ENCODE measurements at regions not wholly inside any gene's neighbourhood (a gene's known extent, or its start where the extent isn't known, plus 50 kb on each side); places are given as distances from the start of the nearest gene placed in this dataset.

DNA sequence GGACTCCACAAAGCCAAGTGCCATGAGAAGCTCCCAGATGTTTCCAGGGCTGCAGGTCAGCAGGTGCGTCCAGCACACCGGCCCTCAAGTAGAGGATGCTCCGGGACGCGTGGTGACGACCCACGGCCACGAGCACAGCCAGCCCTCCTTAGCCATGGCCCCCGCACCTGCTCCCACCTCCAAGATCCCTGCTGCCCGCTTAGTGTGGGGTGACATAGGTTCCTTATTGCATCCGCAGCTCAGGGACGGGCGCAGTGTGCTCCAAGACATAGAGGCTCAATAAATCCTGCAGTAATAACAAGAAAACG is 138.1 kb upstream of the RPS6KA2 start:
- Mint-ChIP-seq H3K27ac (no peak overlapping the region), H3K36me3 (ENCODE audit: insufficient read depth in 1 of 3, low read depth in 3 of 3) (no peaks in the 10 kb centered on the region), H3K4me1 (peaks cover 24 to 35% of the 10 kb centered on the region in 2 experiments), H3K9me3 (no peaks in the 10 kb centered on the region), H3K27me3 (ENCODE audit: low read depth) (peaks cover 2% of the 10 kb centered on the region), H3K4me3 (no peak overlapping the region)
- Histone ChIP-seq H3K9me3 (ENCODE audit: control insufficient read depth, low read depth, low read length) (no peaks in the 10 kb centered on the region), H2BK15ac (ENCODE audit: low read depth, low read length) (no peak overlapping the region), H2AK5ac (ENCODE audit: insufficient read length, low read length) (no peak overlapping the region), H3K4ac (ENCODE audit: low read depth, low read length) (no peak overlapping the region), H3K23ac (ENCODE audit: insufficient read length, low read depth, low read length) (no peak overlapping the region), H3K23me2 (ENCODE audit: insufficient read length, low read depth, low read length, poor library complexity, severe bottlenecking) (no peaks in the 10 kb centered on the region), H2AFZ (ENCODE audit: low read length) (no peak overlapping the region), H4K91ac (ENCODE audit: insufficient read length, low read depth, low read length) (no peak overlapping the region), H2BK5ac (ENCODE audit: insufficient read length, low read length) (no peak overlapping the region), H2BK120ac (ENCODE audit: low read depth, low read length, poor library complexity, severe bottlenecking) (no peak overlapping the region), H3K27ac (ENCODE audit: insufficient read length, low read depth, low read length) (no peak overlapping the region), H3K18ac (ENCODE audit: insufficient read length, low read depth, low read length) (no peak overlapping the region), H3K27me3 (ENCODE audit: insufficient read depth, low read length) (no peaks in the 10 kb centered on the region), H4K20me1 (ENCODE audit: control insufficient read depth, insufficient read depth, insufficient read length) (no peaks in the 10 kb centered on the region), H3K9ac (ENCODE audit: extremely low read depth, insufficient read length, low read length) (no peak overlapping the region), H3K4me2 (ENCODE audit: insufficient read depth, insufficient read length, low read length) (no peak overlapping the region), H3K79me2 (ENCODE audit: insufficient read depth, low read length) (no peaks in the 10 kb centered on the region), H2BK20ac (ENCODE audit: low read depth, low read length, poor library complexity, severe bottlenecking) (no peak overlapping the region), H2BK12ac (ENCODE audit: insufficient read length, low read depth, low read length) (no peak overlapping the region), H3K14ac (ENCODE audit: insufficient read depth, low read length) (no peak overlapping the region), H4K8ac (replicated peaks; ENCODE audit: insufficient read length, low read depth, low read length) (no peak overlapping the region), H3K79me1 (ENCODE audit: insufficient read depth, low read depth, low read length, poor library complexity, severe bottlenecking) (no peaks in the 10 kb centered on the region), H4K5ac (ENCODE audit: insufficient read length, low read depth, low read length) (no peak overlapping the region), H3K56ac (ENCODE audit: insufficient read length, low read depth, low read length) (no peak overlapping the region), H3T11ph (ENCODE audit: low read length) (no peak overlapping the region), H3K4me1 (ENCODE audit: insufficient read depth, low read length) (peaks cover 3% of the 10 kb centered on the region; the same call in 1 of the 2 replicates)
- TF ChIP-seq CTCF (conservative IDR thresholded peaks at IDR 0.05) = no peak
- no CpG with 5 or more reads among the region's 14 CpGs for WGBS (ENCODE audit: extremely low coverage, insufficient read length, low lambda C conversion rate)
- peak; percentile 20 for DNase-seq

Data from H9 (cell line).